ENCODE measurements at regions not wholly inside any gene's neighbourhood (a gene's known extent, or its start where the extent isn't known, plus 50 kb on each side); places are given as distances from the start of the nearest gene placed in this dataset.
A peak's percentile ranks its signal among the peaks of the same experiment; 100 is the strongest.

GRCh38 chr5:61823781-61824180, 482.2 kb upstream of the KIF2A start:
- DNase-seq (ENCODE audit: low read depth) = no peak

GRCh38 chr5:61824396-61824795, 481.6 kb upstream of the KIF2A start:
- DNase-seq (ENCODE audit: low read depth) = no peak

- DNase-seq (ENCODE audit: low read depth) = no peak
These were observed 478.5 kb upstream of the KIF2A start for GRCh38 chr5:61827445-61827975.

- no peak for DNase-seq (ENCODE audit: low read depth)
These were observed 477.1 kb upstream of the KIF2A start for GRCh38 chr5:61828856-61829255.

- DNase-seq (ENCODE audit: low read depth) = no peak
These were observed 474.3 kb upstream of the KIF2A start for GRCh38 chr5:61831736-61832135.

GRCh38 chr5:61837788-61838187, 468.2 kb upstream of the KIF2A start:
- DNase-seq (ENCODE audit: low read depth) = no peak

- DNase-seq (ENCODE audit: low read depth) = no peak
These were observed 465.6 kb upstream of the KIF2A start for GRCh38 chr5:61840361-61840760.

GRCh38 chr5:61842840-61843239, 463.2 kb upstream of the KIF2A start:
- no peak for DNase-seq (ENCODE audit: low read depth)

GRCh38 chr5:61850696-61851095, 455.3 kb upstream of the KIF2A start:
- DNase-seq (ENCODE audit: low read depth) = no peak

GRCh38 chr5:61854531-61854930, 451.5 kb upstream of the KIF2A start:
- no peak for DNase-seq (ENCODE audit: low read depth)

- DNase-seq (ENCODE audit: low read depth) = no peak
These were observed 445.0 kb upstream of the KIF2A start for GRCh38 chr5:61860978-61861377.

GRCh38 chr5:61866930-61867329, 439.1 kb upstream of the KIF2A start:
- DNase-seq (ENCODE audit: low read depth) = peak; percentile 72

- DNase-seq (ENCODE audit: low read depth) = no peak
These were observed 436.7 kb upstream of the KIF2A start for GRCh38 chr5:61869333-61869732.

GRCh38 chr5:61878471-61878870, 427.5 kb upstream of the KIF2A start:
- DNase-seq (ENCODE audit: low read depth) = peak; percentile 31

- DNase-seq (ENCODE audit: low read depth) = peak; percentile 65
These were observed 424.1 kb upstream of the KIF2A start for GRCh38 chr5:61881821-61882487.

GRCh38 chr5:61882901-61883500, 423.0 kb upstream of the KIF2A start:
- no peak for DNase-seq (ENCODE audit: low read depth)

GRCh38 chr5:61884252-61884855, 421.7 kb upstream of the KIF2A start:
- DNase-seq (ENCODE audit: low read depth) = peak; percentile 2

- no peak for DNase-seq (ENCODE audit: low read depth)
These were observed 419.8 kb upstream of the KIF2A start for GRCh38 chr5:61886214-61886613.

- no peak for DNase-seq (ENCODE audit: low read depth)
These were observed 418.7 kb upstream of the KIF2A start for GRCh38 chr5:61887271-61887670.

- no peak for DNase-seq (ENCODE audit: low read depth)
These were observed 412.0 kb upstream of the KIF2A start for GRCh38 chr5:61894046-61894445.

GRCh38 chr5:61896811-61897210, 409.2 kb upstream of the KIF2A start:
- no peak for DNase-seq (ENCODE audit: low read depth)

GRCh38 chr5:61897251-61897650, 408.8 kb upstream of the KIF2A start:
- DNase-seq (ENCODE audit: low read depth) = no peak

- DNase-seq (ENCODE audit: low read depth) = no peak
These were observed 404.0 kb upstream of the KIF2A start for GRCh38 chr5:61901997-61902396.

Data from M059J (cell line).